ENCODE measurements at regions not wholly inside any gene's neighbourhood (a gene's known extent, or its start where the extent isn't known, plus 50 kb on each side); places are given as distances from the start of the nearest gene placed in this dataset.

DNA sequence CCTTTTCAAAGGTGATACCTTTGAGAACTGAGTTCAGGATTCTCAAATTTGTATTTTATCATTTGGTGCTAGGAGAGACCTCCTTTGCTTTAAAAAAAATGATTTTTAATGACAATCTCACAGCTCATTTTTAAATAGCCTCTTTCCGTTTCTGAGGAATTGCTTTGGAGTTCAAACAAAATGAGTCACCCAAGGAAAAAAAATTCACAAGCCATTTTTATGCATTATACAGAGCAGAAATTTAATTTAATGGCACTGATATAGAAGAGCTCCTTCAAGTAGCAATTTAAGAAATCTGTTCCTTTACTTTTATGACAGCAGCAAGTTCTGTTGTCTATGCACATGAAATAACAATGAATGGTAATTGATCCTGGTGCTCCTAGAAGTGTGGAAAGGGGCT, 337.9 kb upstream of the KCNMB2 start:
- TF ChIP-seq, protein P1, sequence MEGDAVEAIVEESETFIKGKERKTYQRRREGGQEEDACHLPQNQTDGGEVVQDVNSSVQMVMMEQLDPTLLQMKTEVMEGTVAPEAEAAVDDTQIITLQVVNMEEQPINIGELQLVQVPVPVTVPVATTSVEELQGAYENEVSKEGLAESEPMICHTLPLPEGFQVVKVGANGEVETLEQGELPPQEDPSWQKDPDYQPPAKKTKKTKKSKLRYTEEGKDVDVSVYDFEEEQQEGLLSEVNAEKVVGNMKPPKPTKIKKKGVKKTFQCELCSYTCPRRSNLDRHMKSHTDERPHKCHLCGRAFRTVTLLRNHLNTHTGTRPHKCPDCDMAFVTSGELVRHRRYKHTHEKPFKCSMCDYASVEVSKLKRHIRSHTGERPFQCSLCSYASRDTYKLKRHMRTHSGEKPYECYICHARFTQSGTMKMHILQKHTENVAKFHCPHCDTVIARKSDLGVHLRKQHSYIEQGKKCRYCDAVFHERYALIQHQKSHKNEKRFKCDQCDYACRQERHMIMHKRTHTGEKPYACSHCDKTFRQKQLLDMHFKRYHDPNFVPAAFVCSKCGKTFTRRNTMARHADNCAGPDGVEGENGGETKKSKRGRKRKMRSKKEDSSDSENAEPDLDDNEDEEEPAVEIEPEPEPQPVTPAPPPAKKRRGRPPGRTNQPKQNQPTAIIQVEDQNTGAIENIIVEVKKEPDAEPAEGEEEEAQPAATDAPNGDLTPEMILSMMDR (conservative IDR thresholded peaks at IDR 0.05; ENCODE audit: control insufficient read depth, insufficient read depth, low read depth, low read length) = no peak
- no peak for DNase-seq (ENCODE audit: low read depth)
- no peak overlapping the region for H3K4me3 ChIP-seq (ENCODE audit: control insufficient read depth, low read depth, low read length)

DNA sequence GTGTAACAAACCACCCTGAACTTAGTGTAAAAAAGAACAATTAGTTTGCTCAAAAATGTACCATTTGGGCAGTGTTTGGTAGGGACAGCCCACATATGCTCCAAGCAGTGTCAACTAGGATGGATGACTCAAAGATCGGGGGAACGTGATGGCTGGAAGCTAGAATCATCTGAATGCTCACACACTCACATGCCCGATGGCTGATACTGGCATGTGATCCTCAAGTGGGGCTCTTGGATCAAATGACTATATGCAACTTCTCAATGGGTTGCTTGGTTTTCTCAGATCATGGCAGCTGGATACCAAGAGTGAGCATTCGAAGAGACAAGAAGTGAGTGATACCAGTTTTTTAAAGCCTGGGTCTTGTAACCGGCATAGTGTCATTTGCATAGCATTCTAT, 335.9 kb upstream of the KCNMB2 start:
- DNase-seq (ENCODE audit: low read depth) = no peak
- TF ChIP-seq, protein P1 (conservative IDR thresholded peaks at IDR 0.05; ENCODE audit: control insufficient read depth, insufficient read depth, low read depth, low read length) = no peak

DNA sequence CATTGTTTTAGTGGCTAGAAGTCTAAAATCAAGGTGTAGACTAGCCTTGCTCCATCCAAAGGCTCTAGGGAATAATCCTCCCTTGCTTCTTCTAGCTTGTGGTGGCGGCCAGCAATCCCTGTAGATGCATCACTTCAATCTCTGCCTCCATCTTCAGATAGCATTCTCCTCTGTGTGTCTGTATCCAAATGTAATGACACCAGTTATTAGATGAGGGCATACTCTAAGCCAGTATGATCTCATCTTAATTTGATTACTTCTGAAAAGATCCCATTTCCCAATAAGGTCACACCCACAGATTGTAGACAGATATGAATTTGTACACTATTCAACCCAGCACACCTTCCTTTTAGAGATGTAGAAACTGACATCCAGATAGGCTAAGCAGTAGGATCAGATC, 334.5 kb upstream of the KCNMB2 start:
- no peak overlapping the region for H3K4me3 ChIP-seq (ENCODE audit: control insufficient read depth, low read depth, low read length)
- TF ChIP-seq, protein P1 (conservative IDR thresholded peaks at IDR 0.05; ENCODE audit: control insufficient read depth, insufficient read depth, low read depth, low read length) = no peak
- no peak for DNase-seq (ENCODE audit: low read depth)

More for the DNA sequence above, 335.9 kb upstream of the KCNMB2 start:
- no peak overlapping the region for H3K4me3 ChIP-seq (ENCODE audit: control insufficient read depth, low read depth, low read length)

DNA sequence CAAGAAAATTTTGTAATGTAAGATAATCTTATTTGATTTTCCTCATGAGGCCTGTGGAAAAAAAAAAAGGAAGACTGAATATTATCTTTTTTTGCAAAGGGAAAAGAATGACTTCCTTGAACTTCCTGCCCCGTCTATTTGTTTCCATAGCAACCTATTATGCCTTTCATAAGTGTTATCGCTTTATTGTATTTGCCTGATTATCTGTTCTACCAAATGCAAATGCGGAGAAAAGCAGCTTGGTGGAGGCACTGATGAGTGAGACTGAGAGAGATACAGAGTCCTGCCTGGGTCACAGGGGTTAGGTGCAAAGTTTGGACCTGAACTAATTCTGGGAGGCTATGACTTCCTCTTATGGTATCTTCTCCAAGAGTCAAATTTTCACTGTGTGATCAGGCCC, 334.0 kb upstream of the KCNMB2 start:
- no peak for DNase-seq (ENCODE audit: low read depth)
- TF ChIP-seq, protein P1 (conservative IDR thresholded peaks at IDR 0.05; ENCODE audit: control insufficient read depth, insufficient read depth, low read depth, low read length) = no peak
- no peak overlapping the region for H3K4me3 ChIP-seq (ENCODE audit: control insufficient read depth, low read depth, low read length)

DNA sequence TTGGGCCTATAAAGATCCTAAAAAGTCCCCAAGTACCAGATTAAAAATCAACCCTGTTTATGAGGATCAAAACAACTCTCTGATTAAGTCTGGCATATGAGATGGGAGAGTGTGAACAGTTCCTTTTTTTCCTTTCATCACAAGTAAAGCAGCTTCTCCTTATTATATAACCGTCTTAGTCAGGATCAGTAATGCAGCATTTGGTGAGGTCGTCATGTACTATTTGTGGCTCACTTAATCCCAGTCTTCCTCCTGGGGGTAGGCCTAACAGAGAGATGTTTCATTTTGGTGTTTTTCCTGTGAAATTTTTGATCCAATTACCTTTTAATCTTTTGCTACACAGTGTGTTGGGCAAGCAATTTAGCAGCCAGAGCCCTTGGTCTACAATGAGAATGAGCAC, 333.1 kb upstream of the KCNMB2 start:
- H3K4me3 ChIP-seq (ENCODE audit: control insufficient read depth, low read depth, low read length) = no peak overlapping the region
- TF ChIP-seq, protein P1 (conservative IDR thresholded peaks at IDR 0.05; ENCODE audit: control insufficient read depth, insufficient read depth, low read depth, low read length) = no peak
- DNase-seq (ENCODE audit: low read depth) = peak; percentile 51

DNA sequence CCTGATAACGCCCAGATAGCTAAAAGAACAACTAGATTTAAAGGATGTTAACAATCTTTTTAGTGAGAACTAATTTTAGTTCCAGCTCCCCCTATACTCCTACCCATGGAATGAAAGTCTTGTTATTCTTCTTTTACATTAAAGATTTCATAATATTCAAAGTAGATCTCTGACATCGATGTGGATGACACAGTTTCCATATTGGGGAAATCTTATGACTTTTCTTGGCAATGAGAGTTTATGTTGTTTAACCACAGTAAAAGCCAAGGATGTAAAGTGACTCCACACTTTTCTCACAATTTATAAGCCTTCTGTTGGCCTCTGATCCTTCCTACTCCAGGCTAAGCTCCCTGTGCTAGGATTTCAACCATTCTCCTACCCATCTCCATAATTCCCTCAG, 332.6 kb upstream of the KCNMB2 start:
- TF ChIP-seq, protein P1 (conservative IDR thresholded peaks at IDR 0.05; ENCODE audit: control insufficient read depth, insufficient read depth, low read depth, low read length) = no peak
- no peak overlapping the region for H3K4me3 ChIP-seq (ENCODE audit: control insufficient read depth, low read depth, low read length)
- DNase-seq (ENCODE audit: low read depth) = peak; percentile 55

DNA sequence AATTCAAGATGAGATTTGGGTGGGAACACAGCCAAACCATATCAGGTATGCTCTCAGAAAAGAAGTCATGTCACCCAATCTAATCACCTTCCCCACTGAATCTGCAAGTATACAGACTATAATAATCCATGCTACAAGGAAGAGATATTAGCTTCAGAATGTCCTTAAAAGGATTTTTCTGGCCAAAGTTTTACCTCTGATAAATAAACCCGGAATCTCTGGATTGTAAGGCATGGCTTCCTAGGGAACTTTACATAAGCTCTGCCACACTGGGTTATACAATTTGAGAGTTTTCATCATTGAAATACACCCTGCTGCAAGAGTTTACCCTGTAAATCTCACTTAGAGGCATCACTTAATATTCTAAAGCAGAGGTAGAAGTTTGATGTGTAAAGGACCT, 330.5 kb upstream of the KCNMB2 start:
- no peak for DNase-seq (ENCODE audit: low read depth)

More for the DNA sequence above, 330.5 kb upstream of the KCNMB2 start:
- TF ChIP-seq, protein P1 (conservative IDR thresholded peaks at IDR 0.05; ENCODE audit: control insufficient read depth, insufficient read depth, low read depth, low read length) = no peak
- no peak overlapping the region for H3K4me3 ChIP-seq (ENCODE audit: control insufficient read depth, low read depth, low read length)
